Activated CD4-positive, alpha-beta memory T cell treated with anti-CD3 and anti-CD28 coated beads for 36 hours (primary cell): ENCODE measurements at regions not wholly inside any gene's neighbourhood (a gene's known extent, or its start where the extent isn't known, plus 50 kb on each side); places are given as distances from the start of the nearest gene placed in this dataset.

Experiments
- CTCF ChIA-PET: fragments of 350-600 bp; sonication (Branson Sonifier 250); formaldehyde crosslinking; loops from one replicate; lab custom pipeline; 2021; ENCODE audit warnings: antibody characterized with exemption, inconsistent platforms; lab: Charles Lee
- POLR2A ChIA-PET: fragments of 350-600 bp; sonication (Branson Sonifier 250); formaldehyde crosslinking; loops from one replicate; lab custom pipeline; 2021; ENCODE audit warnings: antibody characterized with exemption; lab: Charles Lee
- DNase-seq: peaks from one replicate; pipeline ENCODE4 v3.0.0-alpha.2; 2020
- H3K27ac Mint-ChIP-seq: one replicate; pipeline ENCODE4 v1.8.0; 2021; ENCODE audit warnings: mixed read lengths
- H3K27me3 Mint-ChIP-seq: one replicate; pipeline ENCODE4 v1.8.0; 2021; ENCODE audit warnings: mixed read lengths
- H3K36me3 Mint-ChIP-seq: one replicate; pipeline ENCODE4 v1.8.0; 2021; ENCODE audit warnings: mixed read lengths
- H3K4me1 Mint-ChIP-seq: one replicate; pipeline ENCODE4 v1.8.0; 2021; ENCODE audit warnings: low read depth, mixed read lengths
- H3K4me3 Mint-ChIP-seq: one replicate; pipeline ENCODE4 v1.8.0; 2021; ENCODE audit warnings: mild to moderate bottlenecking, mixed read lengths
- H3K9me3 Mint-ChIP-seq: one replicate; pipeline ENCODE4 v1.8.0; 2021; ENCODE audit warnings: mixed read lengths
- intact Hi-C: fragments of 100-400 bp; cut with micrococcal nuclease; formaldehyde crosslinking; loops from one replicate; pipeline ENCODE4 v1.15.1; 2023

GRCh38 chr3:152113413-152113812 lies 155.3 kb upstream of the MBNL1 start:
- no peak overlapping the region for H3K4me3 Mint-ChIP-seq
- no peak for DNase-seq
- H3K27me3 Mint-ChIP-seq, result no peaks in the 10 kb centered on the region
- intact Hi-C loops, result no loop called here
- H3K9me3 Mint-ChIP-seq, result peaks cover 5% of the 10 kb centered on the region
- no peak overlapping the region for H3K27ac Mint-ChIP-seq
- ChIA-PET CTCF (no interaction called here), POLR2A (no interaction called here)
- H3K36me3 Mint-ChIP-seq, result peaks cover 2% of the 10 kb centered on the region
- no peaks in the 10 kb centered on the region for H3K4me1 Mint-ChIP-seq

GRCh38 chr3:152113992-152114651 lies 154.6 kb upstream of the MBNL1 start:
- no peak for DNase-seq
- CTCF ChIA-PET, result no interaction called here
- no peak overlapping the region for H3K27ac Mint-ChIP-seq
- peaks cover 2% of the 10 kb centered on the region for H3K36me3 Mint-ChIP-seq
- intact Hi-C loops, result no loop called here
- POLR2A ChIA-PET, result no interaction called here
- H3K4me1 Mint-ChIP-seq, result no peaks in the 10 kb centered on the region
- no peak overlapping the region for H3K4me3 Mint-ChIP-seq
- H3K9me3 Mint-ChIP-seq, result peaks cover 5% of the 10 kb centered on the region
- no peaks in the 10 kb centered on the region for H3K27me3 Mint-ChIP-seq

- intact Hi-C loops, result loop anchor here (10.0 kb wide), 1 partner anchor 1014 kb away; no protein-coding TSS in a partner anchor
- CTCF ChIA-PET, result interaction anchor here (0.6 to 1.3 kb wide), 3 partner anchors 49 to 125 kb away, joined by 3 to 5 read pairs (median 4); no protein-coding TSS in a partner anchor
- POLR2A ChIA-PET, result interaction anchor here (0.6 kb wide), 1 partner anchor 766 kb away, joined by 3 read pairs; no protein-coding TSS in a partner anchor
- Mint-ChIP-seq H3K27me3 (no peaks in the 10 kb centered on the region), H3K4me1 (peaks cover 20% of the 10 kb centered on the region), H3K27ac (no peak overlapping the region), H3K36me3 (peaks cover 2% of the 10 kb centered on the region), H3K9me3 (peaks cover 4% of the 10 kb centered on the region), H3K4me3 (no peak overlapping the region)
- DNase-seq, result no peak
These were observed 148.0 kb upstream of the MBNL1 start for GRCh38 chr3:152120601-152121269.

GRCh38 chr3:152121270-152121636 lies 147.5 kb upstream of the MBNL1 start:
- peaks cover 2% of the 10 kb centered on the region for H3K36me3 Mint-ChIP-seq
- no peak for DNase-seq
- intact Hi-C loops, result loop anchor here (10.0 kb wide), 1 partner anchor 1014 kb away; no protein-coding TSS in a partner anchor
- ChIA-PET CTCF (interaction anchor here (0.6 to 1.3 kb wide), 3 partner anchors 50 to 125 kb away, joined by 3 to 5 read pairs (median 4); no protein-coding TSS in a partner anchor), POLR2A (no interaction called here)
- no peak overlapping the region for H3K27ac Mint-ChIP-seq
- H3K4me3 Mint-ChIP-seq, result no peak overlapping the region
- no peaks in the 10 kb centered on the region for H3K27me3 Mint-ChIP-seq
- H3K4me1 Mint-ChIP-seq, result peaks cover 22% of the 10 kb centered on the region
- H3K9me3 Mint-ChIP-seq, result peaks cover 3% of the 10 kb centered on the region

GRCh38 chr3:152122851-152123250 lies 145.9 kb upstream of the MBNL1 start:
- POLR2A ChIA-PET, result no interaction called here
- H3K27ac Mint-ChIP-seq, result no peak overlapping the region
- no peak for DNase-seq
- no peak overlapping the region for H3K4me3 Mint-ChIP-seq
- CTCF ChIA-PET, result no interaction called here
- H3K4me1 Mint-ChIP-seq, result peaks cover 31% of the 10 kb centered on the region
- intact Hi-C loops, result loop anchor here (10.0 kb wide), 1 partner anchor 1012 kb away; no protein-coding TSS in a partner anchor
- no peaks in the 10 kb centered on the region for H3K36me3 Mint-ChIP-seq
- no peaks in the 10 kb centered on the region for H3K27me3 Mint-ChIP-seq
- H3K9me3 Mint-ChIP-seq, result no peaks in the 10 kb centered on the region

- DNase-seq, result no peak
- ChIA-PET POLR2A (no interaction called here), CTCF (no interaction called here)
- H3K9me3 Mint-ChIP-seq, result no peaks in the 10 kb centered on the region
- H3K27me3 Mint-ChIP-seq, result no peaks in the 10 kb centered on the region
- no peak overlapping the region for H3K27ac Mint-ChIP-seq
- no peaks in the 10 kb centered on the region for H3K36me3 Mint-ChIP-seq
- peaks cover 31% of the 10 kb centered on the region for H3K4me1 Mint-ChIP-seq
- intact Hi-C loops, result loop anchor here (10.0 kb wide), 1 partner anchor 1011 kb away; no protein-coding TSS in a partner anchor
- no peak overlapping the region for H3K4me3 Mint-ChIP-seq
These were observed 145.3 kb upstream of the MBNL1 start for GRCh38 chr3:152123457-152123856.

GRCh38 chr3:152126260-152126659 lies 142.5 kb upstream of the MBNL1 start:
- Mint-ChIP-seq H3K27ac (no peak overlapping the region), H3K9me3 (no peaks in the 10 kb centered on the region)
- intact Hi-C loops, result loop anchor here (2.0 to 10.0 kb wide), 4 partner anchors 25 to 1009 kb away; no protein-coding TSS in a partner anchor

GRCh38 chr3:152127058-152127457 lies 141.7 kb upstream of the MBNL1 start:
- ChIA-PET POLR2A (no interaction called here), CTCF (no interaction called here)
- Mint-ChIP-seq H3K9me3 (no peaks in the 10 kb centered on the region), H3K27ac (no peak overlapping the region), H3K4me1 (peaks cover 20% of the 10 kb centered on the region), H3K36me3 (no peaks in the 10 kb centered on the region), H3K4me3 (no peak overlapping the region), H3K27me3 (no peaks in the 10 kb centered on the region)
- intact Hi-C loops, result loop anchor here (1.0 to 10.0 kb wide), 5 partner anchors 24 to 1008 kb away; no protein-coding TSS in a partner anchor
- peak; percentile 29 for DNase-seq

More at GRCh38 chr3:152126260-152126659, 142.5 kb upstream of the MBNL1 start:
- Mint-ChIP-seq H3K4me3 (no peak overlapping the region), H3K4me1 (peaks cover 25% of the 10 kb centered on the region), H3K36me3 (no peaks in the 10 kb centered on the region), H3K27me3 (no peaks in the 10 kb centered on the region)
- ChIA-PET POLR2A (no interaction called here), CTCF (no interaction called here)
- DNase-seq, result no peak

- no peak for DNase-seq
- no peaks in the 10 kb centered on the region for H3K36me3 Mint-ChIP-seq
- no peaks in the 10 kb centered on the region for H3K9me3 Mint-ChIP-seq
- intact Hi-C loops, result loop anchor here (5.0 to 10.0 kb wide), 2 partner anchors 56 to 1006 kb away; no protein-coding TSS in a partner anchor
- H3K27me3 Mint-ChIP-seq, result no peaks in the 10 kb centered on the region
- peaks cover 13% of the 10 kb centered on the region for H3K4me1 Mint-ChIP-seq
- no peak overlapping the region for H3K4me3 Mint-ChIP-seq
- POLR2A ChIA-PET, result no interaction called here
- CTCF ChIA-PET, result no interaction called here
- H3K27ac Mint-ChIP-seq, result no peak overlapping the region
These were observed 140.4 kb upstream of the MBNL1 start for GRCh38 chr3:152128356-152128755.

- Mint-ChIP-seq H3K4me3 (no peak overlapping the region), H3K27me3 (no peaks in the 10 kb centered on the region), H3K9me3 (peaks cover 4% of the 10 kb centered on the region), H3K4me1 (no peaks in the 10 kb centered on the region), H3K36me3 (no peaks in the 10 kb centered on the region), H3K27ac (no peak overlapping the region)
- intact Hi-C loops, result no loop called here
- ChIA-PET POLR2A (no interaction called here), CTCF (no interaction called here)
- DNase-seq, result no peak
These were observed 129.1 kb upstream of the MBNL1 start for GRCh38 chr3:152139651-152140050.

- H3K36me3 Mint-ChIP-seq, result no peaks in the 10 kb centered on the region
- H3K4me1 Mint-ChIP-seq, result peaks cover 15% of the 10 kb centered on the region
- DNase-seq, result no peak
- ChIA-PET CTCF (no interaction called here), POLR2A (no interaction called here)
- intact Hi-C loops, result no loop called here
- no peaks in the 10 kb centered on the region for H3K9me3 Mint-ChIP-seq
- H3K27me3 Mint-ChIP-seq, result peaks cover 2% of the 10 kb centered on the region
- no peak overlapping the region for H3K27ac Mint-ChIP-seq
- no peak overlapping the region for H3K4me3 Mint-ChIP-seq
These were observed 122.3 kb upstream of the MBNL1 start for GRCh38 chr3:152146461-152146860.

- intact Hi-C loops, result no loop called here
- ChIA-PET CTCF (interaction anchor here (0.7 kb wide), 2 partner anchors 67 to 128 kb away, joined by 3 to 4 read pairs; no protein-coding TSS in a partner anchor), POLR2A (no interaction called here)
- H3K4me1 Mint-ChIP-seq, result peaks cover 18% of the 10 kb centered on the region
- no peak overlapping the region for H3K27ac Mint-ChIP-seq
- H3K27me3 Mint-ChIP-seq, result peaks cover 2% of the 10 kb centered on the region
- H3K36me3 Mint-ChIP-seq, result no peaks in the 10 kb centered on the region
- DNase-seq, result no peak
- no peaks in the 10 kb centered on the region for H3K9me3 Mint-ChIP-seq
- H3K4me3 Mint-ChIP-seq, result no peak overlapping the region
These were observed 121.0 kb upstream of the MBNL1 start for GRCh38 chr3:152147748-152148147.
